K562 (cell line): ENCODE measurements at regions not wholly inside any gene's neighbourhood (a gene's known extent, or its start where the extent isn't known, plus 50 kb on each side); places are given as distances from the start of the nearest gene placed in this dataset.

ENCODE experiments used
- ATF1 ChIP-seq, 2 experiments: fragments of 450-650 bp in 1 of 2; IDR thresholded peaks; 2 replicates each; pipeline ENCODE4 v1.6.1; 2016; ENCODE audit warnings: missing compliant biosample characterization in 1 of 2, missing genetic modification characterization in 1 of 2
- EHMT2 ChIP-seq: fragments of 450-650 bp; IDR thresholded peaks from 2 replicates; pipeline ENCODE4 v1.6.1; 2018; ENCODE audit warnings: antibody characterized with exemption
- MITF ChIP-seq: IDR thresholded peaks from 2 replicates; pipeline ENCODE4 v1.6.1; 2014; ENCODE audit warnings: antibody characterized with exemption
- U2AF2 ChIP-seq: fragments of 200-400 bp; formaldehyde crosslinking; optimal IDR thresholded peaks from 2 replicates; pipeline ENCODE3; 2017; ENCODE audit warnings: low read depth, mild to moderate bottlenecking, low read length
- ZNF12 ChIP-seq: sonication (generic); formaldehyde crosslinking; IDR thresholded peaks from 2 replicates; pipeline ENCODE4 v1.4.0; 2020; ENCODE audit warnings: mild to moderate bottlenecking, missing genetic modification reagents
- ZNF175 ChIP-seq: fragments of 200-800 bp; sonication (Bioruptor generic); IDR thresholded peaks from 2 replicates; pipeline ENCODE4 v1.6.1; 2016; ENCODE audit warnings: low read depth, mild to moderate bottlenecking, missing genetic modification characterization, missing compliant biosample characterization
- ZNF316 ChIP-seq: fragments of 450-650 bp; IDR thresholded peaks from 2 replicates; pipeline ENCODE4 v1.6.1; 2016
- TF ChIP-seq, protein P1 (sequence below): fragments of 450-650 bp; IDR thresholded peaks from 2 replicates; pipeline ENCODE4 v1.6.1; 2017; ENCODE audit warnings: antibody characterized with exemption, mild to moderate bottlenecking
- TF ChIP-seq, protein P2 (sequence below), 2 experiments: fragments of 250-450 bp in 1 of 2; fragments of 450-650 bp in 1 of 2; sonication (Bioruptor Pico) in 1 of 2; IDR thresholded peaks; 2 replicates each; pipeline versions ENCODE4 v1.6.1 to v1.8.0; 2016 to 2021; ENCODE audit warnings: mild to moderate bottlenecking in 2 of 2, moderate library complexity in 2 of 2, missing compliant biosample characterization in 1 of 2, missing genetic modification characterization in 1 of 2
- TF ChIP-seq, protein P3 (sequence below): fragments of 250-450 bp; sonication (Bioruptor Pico); IDR thresholded peaks from 2 replicates; pipeline ENCODE4 v1.4.0; 2020; ENCODE audit warnings: borderline replicate concordance

- TF ChIP-seq, protein P1, sequence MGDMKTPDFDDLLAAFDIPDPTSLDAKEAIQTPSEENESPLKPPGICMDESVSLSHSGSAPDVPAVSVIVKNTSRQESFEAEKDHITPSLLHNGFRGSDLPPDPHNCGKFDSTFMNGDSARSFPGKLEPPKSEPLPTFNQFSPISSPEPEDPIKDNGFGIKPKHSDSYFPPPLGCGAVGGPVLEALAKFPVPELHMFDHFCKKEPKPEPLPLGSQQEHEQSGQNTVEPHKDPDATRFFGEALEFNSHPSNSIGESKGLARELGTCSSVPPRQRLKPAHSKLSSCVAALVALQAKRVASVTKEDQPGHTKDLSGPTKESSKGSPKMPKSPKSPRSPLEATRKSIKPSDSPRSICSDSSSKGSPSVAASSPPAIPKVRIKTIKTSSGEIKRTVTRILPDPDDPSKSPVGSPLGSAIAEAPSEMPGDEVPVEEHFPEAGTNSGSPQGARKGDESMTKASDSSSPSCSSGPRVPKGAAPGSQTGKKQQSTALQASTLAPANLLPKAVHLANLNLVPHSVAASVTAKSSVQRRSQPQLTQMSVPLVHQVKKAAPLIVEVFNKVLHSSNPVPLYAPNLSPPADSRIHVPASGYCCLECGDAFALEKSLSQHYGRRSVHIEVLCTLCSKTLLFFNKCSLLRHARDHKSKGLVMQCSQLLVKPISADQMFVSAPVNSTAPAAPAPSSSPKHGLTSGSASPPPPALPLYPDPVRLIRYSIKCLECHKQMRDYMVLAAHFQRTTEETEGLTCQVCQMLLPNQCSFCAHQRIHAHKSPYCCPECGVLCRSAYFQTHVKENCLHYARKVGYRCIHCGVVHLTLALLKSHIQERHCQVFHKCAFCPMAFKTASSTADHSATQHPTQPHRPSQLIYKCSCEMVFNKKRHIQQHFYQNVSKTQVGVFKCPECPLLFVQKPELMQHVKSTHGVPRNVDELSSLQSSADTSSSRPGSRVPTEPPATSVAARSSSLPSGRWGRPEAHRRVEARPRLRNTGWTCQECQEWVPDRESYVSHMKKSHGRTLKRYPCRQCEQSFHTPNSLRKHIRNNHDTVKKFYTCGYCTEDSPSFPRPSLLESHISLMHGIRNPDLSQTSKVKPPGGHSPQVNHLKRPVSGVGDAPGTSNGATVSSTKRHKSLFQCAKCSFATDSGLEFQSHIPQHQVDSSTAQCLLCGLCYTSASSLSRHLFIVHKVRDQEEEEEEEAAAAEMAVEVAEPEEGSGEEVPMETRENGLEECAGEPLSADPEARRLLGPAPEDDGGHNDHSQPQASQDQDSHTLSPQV = no peak
- TF ChIP-seq, protein P2, sequence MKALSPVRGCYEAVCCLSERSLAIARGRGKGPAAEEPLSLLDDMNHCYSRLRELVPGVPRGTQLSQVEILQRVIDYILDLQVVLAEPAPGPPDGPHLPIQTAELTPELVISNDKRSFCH (CRISPR knock-in tag; IDR thresholded peaks at IDR 0.05) = no peak
- TF ChIP-seq, protein P2 (tag; IDR thresholded peaks at IDR 0.05) = no peak
- TF ChIP-seq ATF1 (CRISPR knock-in tag; IDR thresholded peaks at IDR 0.05) (no peak), ATF1 (tag; IDR thresholded peaks at IDR 0.05) (no peak), ZNF175 (no peak), EHMT2 (no peak), U2AF2 (no peak), MITF (no peak), ZNF316 (peak; percentile 14; the same call in 1 of the 2 replicates), ZNF12 (CRISPR knock-in tag) (no peak)
- TF ChIP-seq, protein P3, sequence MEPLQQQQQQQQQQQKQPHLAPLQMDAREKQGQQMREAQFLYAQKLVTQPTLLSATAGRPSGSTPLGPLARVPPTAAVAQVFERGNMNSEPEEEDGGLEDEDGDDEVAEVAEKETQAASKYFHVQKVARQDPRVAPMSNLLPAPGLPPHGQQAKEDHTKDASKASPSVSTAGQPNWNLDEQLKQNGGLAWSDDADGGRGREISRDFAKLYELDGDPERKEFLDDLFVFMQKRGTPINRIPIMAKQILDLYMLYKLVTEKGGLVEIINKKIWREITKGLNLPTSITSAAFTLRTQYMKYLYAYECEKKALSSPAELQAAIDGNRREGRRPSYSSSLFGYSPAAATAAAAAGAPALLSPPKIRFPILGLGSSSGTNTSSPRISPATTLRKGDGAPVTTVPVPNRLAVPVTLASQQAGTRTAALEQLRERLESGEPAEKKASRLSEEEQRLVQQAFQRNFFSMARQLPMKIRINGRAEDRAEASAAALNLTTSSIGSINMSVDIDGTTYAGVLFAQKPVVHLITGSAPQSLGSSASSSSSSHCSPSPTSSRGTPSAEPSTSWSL (CRISPR knock-in tag) = no peak
These were observed 1528.7 kb upstream of the CDH9 start (continued) for GRCh38 chr5:28567048-28567447.
